Spleen (tissue), 11 donors: ENCODE measurements at regions not wholly inside any gene's neighbourhood (a gene's known extent, or its start where the extent isn't known, plus 50 kb on each side); places are given as distances from the start of the nearest gene placed in this dataset.

Experiments used
- DNase-seq: peaks from one replicate; pipeline ENCODE4 v3.0.0-alpha.2; 2020
- H3K27ac ChIP-seq, 8 donors: fragments of 200-600 bp; sonication (generic) in 7 of 8; 1 replicate in 4 of 8; 2 replicates in 4 of 8; pipeline versions ENCODE4 v1.5.0 to v1.8.0; 2016 to 2021; ENCODE audit warnings: inconsistent platforms in 4 of 8, mild to moderate bottlenecking in 4 of 8, moderate library complexity in 1 of 8
- H3K27me3 ChIP-seq, 7 donors: fragments of 200-600 bp; sonication (generic) in 6 of 7; replicated peaks in 1 of 7; 1 replicate in 4 of 7; 2 replicates in 3 of 7; pipeline versions ENCODE4 v1.5.0 to v1.8.0; 2016 to 2021; ENCODE audit warnings: inconsistent platforms in 3 of 7, mild to moderate bottlenecking in 1 of 7
- H3K36me3 ChIP-seq, 6 donors: fragments of 200-600 bp; sonication (generic) in 5 of 6; 1 replicate in 4 of 6; 2 replicates in 2 of 6; pipeline versions ENCODE4 v1.5.0 to v1.8.0; 2016 to 2021; ENCODE audit warnings: inconsistent platforms in 2 of 6
- H3K4me1 ChIP-seq, 6 donors: fragments of 200-600 bp; sonication (generic) in 5 of 6; 1 replicate in 3 of 6; 2 replicates in 3 of 6; pipeline versions ENCODE4 v1.5.0 to v1.8.0; 2016 to 2021; ENCODE audit warnings: inconsistent platforms in 3 of 6
- H3K4me3 ChIP-seq, 8 donors: fragments of 200-600 bp; sonication (generic) in 7 of 8; 1 replicate in 4 of 8; 2 replicates in 4 of 8; pipeline versions ENCODE4 v1.5.0 to v1.8.0; 2016 to 2021; ENCODE audit warnings: inconsistent platforms in 4 of 8, mild to moderate bottlenecking in 4 of 8, moderate library complexity in 2 of 8
- H3K9me3 ChIP-seq, 8 donors: fragments of 200-600 bp; sonication (generic) in 7 of 8; 1 replicate in 4 of 8; 2 replicates in 4 of 8; pipeline versions ENCODE4 v1.5.0 to v1.8.0; 2016 to 2021; ENCODE audit warnings: inconsistent platforms in 4 of 8
- POLR2A ChIP-seq, 3 donors: fragments of 450-650 bp; IDR thresholded peaks; one replicate each; pipeline ENCODE4 v1.5.1; 2017; ENCODE audit warnings: antibody characterized with exemption in 3 of 3, mild to moderate bottlenecking in 1 of 3
- POLR2AphosphoS5 ChIP-seq, 3 donors: sonication (generic); formaldehyde crosslinking; IDR thresholded peaks; one replicate each; pipeline ENCODE4 v1.5.1; 2017; ENCODE audit warnings: antibody characterized with exemption in 3 of 3
- WGBS, 5 donors: extraction: QIAGEN DNeasy Blood & Tissue Kit in 3 of 5; methylation state at CpG; one replicate each; pipeline versions ENCODE4 v1.1.5 to v1.1.7; 2013 to 2018; 5-methylcytosine and 5-hydroxymethylcytosine counted together
- intact Hi-C: fragments of 100-400 bp; cut with DNase I; formaldehyde crosslinking; loops from one replicate; pipeline ENCODE4 v1.15.0; 2023; ENCODE audit warnings: low total_unique reads
- TF ChIP-seq, protein P1 (sequence below), 11 experiments: fragments of 200-600 bp in 7 of 11; fragments of 450-650 bp in 4 of 11; sonication (generic) in 4 of 11; IDR thresholded peaks in 8 of 11; conservative IDR thresholded peaks in 3 of 11; 1 replicate in 7 of 11; 2 replicates in 4 of 11; pipeline versions ENCODE4 v1.4.0 to v1.8.0; 2016 to 2021; ENCODE audit warnings: antibody characterized with exemption in 11 of 11, inconsistent platforms in 4 of 11, mild to moderate bottlenecking in 1 of 11
- donor health status: healthy with polysubstance abuse.
- donor health status: DM: no; HTN: no; CAD: no; lungs with moderate emphysema.
- donor health status: DM: no; HTN: no; CAD: no.
- donor health status: Bipolar disorder and iron deficiency.
- donor health status: healthy.
- donor health status: DM: no; HTN: no; CAD: no.
- donor health status: DM: yes; HTN: yes; CAD: no.

DNA sequence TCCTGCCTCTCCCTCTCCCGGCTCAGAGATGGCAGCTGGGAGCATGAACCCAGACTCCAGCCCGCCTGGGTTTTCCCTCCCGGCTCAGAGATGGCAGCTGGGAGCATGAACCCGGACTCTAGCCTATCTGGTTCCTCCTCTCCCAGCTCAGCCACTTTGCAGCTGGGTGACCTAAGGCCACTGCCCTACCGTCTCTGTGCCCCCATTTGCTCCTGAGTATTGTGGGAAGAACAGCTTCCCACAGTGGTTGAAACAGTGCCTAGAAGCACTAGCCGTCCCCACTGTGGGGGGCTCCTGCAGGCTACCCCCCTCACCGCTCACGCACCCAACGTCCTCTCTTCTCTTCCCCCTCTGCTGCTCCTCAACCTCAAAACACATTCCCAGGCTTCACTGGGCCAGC is 99.9 kb upstream of the GSE1 start:
- TF ChIP-seq, protein P1, sequence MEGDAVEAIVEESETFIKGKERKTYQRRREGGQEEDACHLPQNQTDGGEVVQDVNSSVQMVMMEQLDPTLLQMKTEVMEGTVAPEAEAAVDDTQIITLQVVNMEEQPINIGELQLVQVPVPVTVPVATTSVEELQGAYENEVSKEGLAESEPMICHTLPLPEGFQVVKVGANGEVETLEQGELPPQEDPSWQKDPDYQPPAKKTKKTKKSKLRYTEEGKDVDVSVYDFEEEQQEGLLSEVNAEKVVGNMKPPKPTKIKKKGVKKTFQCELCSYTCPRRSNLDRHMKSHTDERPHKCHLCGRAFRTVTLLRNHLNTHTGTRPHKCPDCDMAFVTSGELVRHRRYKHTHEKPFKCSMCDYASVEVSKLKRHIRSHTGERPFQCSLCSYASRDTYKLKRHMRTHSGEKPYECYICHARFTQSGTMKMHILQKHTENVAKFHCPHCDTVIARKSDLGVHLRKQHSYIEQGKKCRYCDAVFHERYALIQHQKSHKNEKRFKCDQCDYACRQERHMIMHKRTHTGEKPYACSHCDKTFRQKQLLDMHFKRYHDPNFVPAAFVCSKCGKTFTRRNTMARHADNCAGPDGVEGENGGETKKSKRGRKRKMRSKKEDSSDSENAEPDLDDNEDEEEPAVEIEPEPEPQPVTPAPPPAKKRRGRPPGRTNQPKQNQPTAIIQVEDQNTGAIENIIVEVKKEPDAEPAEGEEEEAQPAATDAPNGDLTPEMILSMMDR (IDR thresholded peaks at IDR 0.05 in 8 of 11, conservative IDR thresholded peaks at IDR 0.05 in 3 of 11) = no peak
- TF ChIP-seq POLR2A (IDR thresholded peaks at IDR 0.05) (no peak), POLR2AphosphoS5 (IDR thresholded peaks at IDR 0.05) (no peak)
- 88 to 92% (median 90%) methylated on average over 7 to 9 of the region's 9 CpGs for WGBS, 5 donors
- Histone ChIP-seq H3K36me3 (no peaks in the 10 kb centered on the region), H3K4me1 (peaks cover 0 to 23% (median 5%) of the 10 kb centered on the region in 6 donors), H3K9me3 (no peaks in the 10 kb centered on the region), H3K4me3 (no peak overlapping the region), H3K27ac (no peak overlapping the region), H3K27me3 (no peaks in the 10 kb centered on the region)
- intact Hi-C loops = no loop called here
- DNase-seq = no peak

- H3K27ac ChIP-seq = no peak overlapping the region
- no peaks in the 10 kb centered on the region for H3K27me3 ChIP-seq
- H3K36me3 ChIP-seq = no peaks in the 10 kb centered on the region
- no peak for DNase-seq
- H3K4me1 ChIP-seq = peaks cover 0 to 23% (median 5%) of the 10 kb centered on the region in 6 donors
- TF ChIP-seq POLR2A (IDR thresholded peaks at IDR 0.05) (no peak), POLR2AphosphoS5 (IDR thresholded peaks at IDR 0.05) (no peak)
- TF ChIP-seq, protein P1 (IDR thresholded peaks at IDR 0.05 in 8 of 11, conservative IDR thresholded peaks at IDR 0.05 in 3 of 11) = no peak
- H3K9me3 ChIP-seq = no peaks in the 10 kb centered on the region
- WGBS, 5 donors = 82 to 93% (median 88%) methylated on average over 4 to 10 of the region's 10 CpGs
- intact Hi-C loops = no loop called here
- H3K4me3 ChIP-seq = no peak overlapping the region
Measured at GRCh38 chr16:85513649-85514048, 99.5 kb upstream of the GSE1 start.

GRCh38 chr16:85514295-85514597 is 98.9 kb upstream of the GSE1 start:
- H3K9me3 ChIP-seq = no peaks in the 10 kb centered on the region
- H3K27me3 ChIP-seq = no peaks in the 10 kb centered on the region
- peaks cover 0 to 23% (median 5%) of the 10 kb centered on the region in 6 donors for H3K4me1 ChIP-seq
- no peak overlapping the region for H3K27ac ChIP-seq
- H3K4me3 ChIP-seq = no peak overlapping the region
- DNase-seq = no peak
- no peak for TF ChIP-seq POLR2A (IDR thresholded peaks at IDR 0.05)
- TF ChIP-seq, protein P1 (IDR thresholded peaks at IDR 0.05 in 8 of 11, conservative IDR thresholded peaks at IDR 0.05 in 3 of 11) = no peak
- TF ChIP-seq POLR2AphosphoS5 (IDR thresholded peaks at IDR 0.05) = no peak
- intact Hi-C loops = no loop called here
- 45 to 72% (median 69%) methylated on average over 6 to 8 of the region's 8 CpGs for WGBS, 5 donors
- H3K36me3 ChIP-seq = no peaks in the 10 kb centered on the region

GRCh38 chr16:85514598-85515318 is 98.4 kb upstream of the GSE1 start:
- H3K36me3 ChIP-seq = no peaks in the 10 kb centered on the region
- TF ChIP-seq POLR2A (IDR thresholded peaks at IDR 0.05) = no peak
- peak; percentile 15 to 40 (median 15) for TF ChIP-seq POLR2AphosphoS5 (IDR thresholded peaks at IDR 0.05)
- TF ChIP-seq, protein P1 (IDR thresholded peaks at IDR 0.05 in 8 of 11, conservative IDR thresholded peaks at IDR 0.05 in 3 of 11) = no peak
- H3K9me3 ChIP-seq = no peaks in the 10 kb centered on the region
- H3K4me1 ChIP-seq = peaks cover 0 to 23% (median 5%) of the 10 kb centered on the region in 6 donors
- no peak overlapping the region for H3K27ac ChIP-seq
- WGBS, 5 donors = 70 to 85% (median 82%) methylated on average over 17 to 18 of the region's 18 CpGs
- no peak for DNase-seq
- no peak overlapping the region for H3K4me3 ChIP-seq
- H3K27me3 ChIP-seq = no peaks in the 10 kb centered on the region
- intact Hi-C loops = no loop called here
